ENCODE measurements at regions not wholly inside any gene's neighbourhood (a gene's known extent, or its start where the extent isn't known, plus 50 kb on each side); places are given as distances from the start of the nearest gene placed in this dataset.

DNA sequence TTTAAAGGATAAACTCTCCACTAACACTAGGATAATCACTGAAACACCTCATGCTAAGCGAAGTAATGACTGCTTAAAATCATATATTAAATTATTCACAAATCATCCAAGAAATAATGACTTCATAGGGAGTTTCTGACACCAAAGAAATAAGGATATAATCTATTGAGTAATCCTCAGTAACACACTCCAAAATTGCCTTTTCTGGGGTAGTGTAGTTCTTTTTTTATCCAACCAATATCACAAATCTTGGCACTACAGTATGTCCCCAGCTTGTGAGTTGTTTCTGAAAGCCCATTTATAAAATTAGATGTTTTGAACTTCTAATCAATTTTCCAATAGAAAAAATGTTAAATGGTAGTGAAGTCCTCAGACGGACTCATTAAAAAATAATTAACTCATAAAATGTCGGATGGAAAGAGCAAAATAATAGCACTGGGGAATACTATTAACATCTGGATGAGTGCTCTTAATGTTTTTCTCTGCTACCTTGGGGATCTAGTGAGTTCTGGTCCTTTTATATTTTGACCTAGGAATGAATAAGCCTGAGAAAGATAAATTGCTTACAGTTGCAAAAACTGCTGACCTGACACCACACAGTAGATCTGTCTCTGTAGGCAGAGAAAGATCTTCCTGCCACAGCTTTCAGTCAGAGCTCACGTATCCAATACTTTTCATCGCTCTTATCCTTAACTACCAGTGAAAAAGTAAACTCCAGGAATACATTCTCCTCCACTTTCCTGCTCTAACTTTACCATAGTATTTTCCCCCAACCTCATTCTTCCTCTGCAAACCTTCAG is 618.5 kb upstream of the ANKRD30A start (continued):
- TF ChIP-seq IKZF1 (conservative IDR thresholded peaks at IDR 0.05), result no peak
- TF ChIP-seq, protein P1, sequence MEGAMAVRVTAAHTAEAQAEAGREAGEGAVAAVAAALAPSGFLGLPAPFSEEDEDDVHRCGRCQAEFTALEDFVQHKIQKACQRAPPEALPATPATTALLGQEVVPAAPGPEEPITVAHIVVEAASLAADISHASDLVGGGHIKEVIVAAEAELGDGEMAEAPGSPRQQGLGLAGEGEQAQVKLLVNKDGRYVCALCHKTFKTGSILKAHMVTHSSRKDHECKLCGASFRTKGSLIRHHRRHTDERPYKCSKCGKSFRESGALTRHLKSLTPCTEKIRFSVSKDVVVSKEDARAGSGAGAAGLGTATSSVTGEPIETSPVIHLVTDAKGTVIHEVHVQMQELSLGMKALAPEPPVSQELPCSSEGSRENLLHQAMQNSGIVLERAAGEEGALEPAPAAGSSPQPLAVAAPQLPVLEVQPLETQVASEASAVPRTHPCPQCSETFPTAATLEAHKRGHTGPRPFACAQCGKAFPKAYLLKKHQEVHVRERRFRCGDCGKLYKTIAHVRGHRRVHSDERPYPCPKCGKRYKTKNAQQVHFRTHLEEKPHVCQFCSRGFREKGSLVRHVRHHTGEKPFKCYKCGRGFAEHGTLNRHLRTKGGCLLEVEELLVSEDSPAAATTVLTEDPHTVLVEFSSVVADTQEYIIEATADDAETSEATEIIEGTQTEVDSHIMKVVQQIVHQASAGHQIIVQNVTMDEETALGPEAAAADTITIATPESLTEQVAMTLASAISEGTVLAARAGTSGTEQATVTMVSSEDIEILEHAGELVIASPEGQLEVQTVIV (IDR thresholded peaks at IDR 0.05; ENCODE audit: borderline replicate concordance, partially characterized antibody), result no peak
- TF ChIP-seq BRCA1 (IDR thresholded peaks at IDR 0.05; ENCODE audit: low read depth, low read length), result no peak
- no peak for TF ChIP-seq CHD2 (IDR thresholded peaks at IDR 0.05; ENCODE audit: borderline replicate concordance, low read depth, low read length)
- no peak for TF ChIP-seq ZSCAN29 (IDR thresholded peaks at IDR 0.05)
- no peak for TF ChIP-seq CEBPB (IDR thresholded peaks at IDR 0.05; ENCODE audit: borderline replicate concordance in 1 of 2, low read depth in 2 of 2, low read length in 2 of 2)
- TF ChIP-seq NRF1 (conservative IDR thresholded peaks at IDR 0.05; ENCODE audit: low read depth, low read length), result no peak
- TF ChIP-seq YBX1 (IDR thresholded peaks at IDR 0.05), result no peak
- TF ChIP-seq NFXL1 (IDR thresholded peaks at IDR 0.05; ENCODE audit: borderline replicate concordance), result no peak
- no peak for TF ChIP-seq SP1 (IDR thresholded peaks at IDR 0.05; ENCODE audit: low read depth, low read length)
- TF ChIP-seq, protein P2, sequence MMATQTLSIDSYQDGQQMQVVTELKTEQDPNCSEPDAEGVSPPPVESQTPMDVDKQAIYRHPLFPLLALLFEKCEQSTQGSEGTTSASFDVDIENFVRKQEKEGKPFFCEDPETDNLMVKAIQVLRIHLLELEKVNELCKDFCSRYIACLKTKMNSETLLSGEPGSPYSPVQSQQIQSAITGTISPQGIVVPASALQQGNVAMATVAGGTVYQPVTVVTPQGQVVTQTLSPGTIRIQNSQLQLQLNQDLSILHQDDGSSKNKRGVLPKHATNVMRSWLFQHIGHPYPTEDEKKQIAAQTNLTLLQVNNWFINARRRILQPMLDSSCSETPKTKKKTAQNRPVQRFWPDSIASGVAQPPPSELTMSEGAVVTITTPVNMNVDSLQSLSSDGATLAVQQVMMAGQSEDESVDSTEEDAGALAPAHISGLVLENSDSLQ (IDR thresholded peaks at IDR 0.05), result no peak
